ENCODE measurements at regions not wholly inside any gene's neighbourhood (a gene's known extent, or its start where the extent isn't known, plus 50 kb on each side); places are given as distances from the start of the nearest gene placed in this dataset.

DNA sequence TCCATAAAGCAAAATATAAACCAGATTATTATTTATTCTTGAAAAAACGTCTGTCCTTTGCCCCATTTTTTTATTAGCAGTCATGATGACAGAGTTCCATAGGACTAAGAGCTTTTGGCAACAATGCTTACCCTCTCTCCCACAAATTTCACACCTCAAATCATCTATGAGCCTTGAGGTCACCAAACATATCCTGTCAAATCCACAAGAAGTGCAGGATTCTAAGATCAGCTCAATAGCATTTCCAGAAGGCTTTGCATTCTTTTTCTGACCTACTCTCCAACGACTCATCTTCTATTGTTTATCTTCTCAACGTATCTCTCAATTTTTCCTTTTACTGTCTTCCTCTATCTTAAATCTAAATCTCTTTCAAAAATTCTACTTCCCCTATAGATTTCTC is 619.1 kb upstream of the BCHE start:
- intact Hi-C loops (cut with DNase I, micrococcal nuclease), result no loop called here
- H3K27me3 ChIP-seq (ENCODE audit: control insufficient read depth in 1 of 2, insufficient read depth in 2 of 2, low read length in 2 of 2), result no peaks in the 10 kb centered on the region
- Mint-ChIP-seq H3K27me3 (no peaks in the 10 kb centered on the region), H3K4me3 (no peak overlapping the region), H3K36me3 (ENCODE audit: low read depth) (no peaks in the 10 kb centered on the region), H3K4me1 (ENCODE audit: low read depth) (no peaks in the 10 kb centered on the region), H3K9me3 (peaks cover 22% of the 10 kb centered on the region), H3K27ac (no peak overlapping the region)
- ChIA-PET CTCF (no interaction called here), POLR2A (no interaction called here)
- H3K36me3 ChIP-seq (ENCODE audit: insufficient read depth, low read length), result no peaks in the 10 kb centered on the region
- TF ChIP-seq, protein P1, sequence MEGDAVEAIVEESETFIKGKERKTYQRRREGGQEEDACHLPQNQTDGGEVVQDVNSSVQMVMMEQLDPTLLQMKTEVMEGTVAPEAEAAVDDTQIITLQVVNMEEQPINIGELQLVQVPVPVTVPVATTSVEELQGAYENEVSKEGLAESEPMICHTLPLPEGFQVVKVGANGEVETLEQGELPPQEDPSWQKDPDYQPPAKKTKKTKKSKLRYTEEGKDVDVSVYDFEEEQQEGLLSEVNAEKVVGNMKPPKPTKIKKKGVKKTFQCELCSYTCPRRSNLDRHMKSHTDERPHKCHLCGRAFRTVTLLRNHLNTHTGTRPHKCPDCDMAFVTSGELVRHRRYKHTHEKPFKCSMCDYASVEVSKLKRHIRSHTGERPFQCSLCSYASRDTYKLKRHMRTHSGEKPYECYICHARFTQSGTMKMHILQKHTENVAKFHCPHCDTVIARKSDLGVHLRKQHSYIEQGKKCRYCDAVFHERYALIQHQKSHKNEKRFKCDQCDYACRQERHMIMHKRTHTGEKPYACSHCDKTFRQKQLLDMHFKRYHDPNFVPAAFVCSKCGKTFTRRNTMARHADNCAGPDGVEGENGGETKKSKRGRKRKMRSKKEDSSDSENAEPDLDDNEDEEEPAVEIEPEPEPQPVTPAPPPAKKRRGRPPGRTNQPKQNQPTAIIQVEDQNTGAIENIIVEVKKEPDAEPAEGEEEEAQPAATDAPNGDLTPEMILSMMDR (IDR thresholded peaks at IDR 0.05), result no peak
- DNase-seq (no peak), ATAC-seq (ENCODE audit: poor library complexity) (no peak)
- H3K4me1 ChIP-seq (ENCODE audit: insufficient read depth, low read length), result no peaks in the 10 kb centered on the region
- peaks cover 0 to 3% of the 10 kb centered on the region in 2 experiments for H3K9me3 ChIP-seq (ENCODE audit: control insufficient read depth in 1 of 2, insufficient read depth in 1 of 2, low read length in 2 of 2)
- H3K27ac ChIP-seq (ENCODE audit: low read depth in 1 of 2, low read length in 2 of 2), result no peak overlapping the region
- H3K4me3 ChIP-seq (ENCODE audit: low read length), result no peak overlapping the region

DNA sequence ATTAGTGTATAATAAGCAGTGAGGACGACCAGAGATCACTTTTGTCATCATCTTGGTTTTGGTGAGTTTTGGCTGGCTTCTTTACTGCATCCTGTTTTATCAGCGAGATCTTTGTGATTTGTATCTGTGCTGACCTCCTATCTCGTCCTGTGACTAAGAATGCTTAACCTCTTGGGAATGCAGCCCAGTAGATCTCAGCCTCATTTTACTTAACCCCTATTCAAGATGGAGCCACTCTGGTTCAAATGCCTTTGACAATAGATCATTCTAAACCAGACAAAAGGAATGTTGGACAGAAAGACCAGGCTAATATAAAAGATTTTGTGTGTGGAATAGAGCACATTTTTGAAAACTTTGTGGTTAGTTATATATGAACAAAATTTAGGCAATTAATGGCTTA is 618.5 kb upstream of the BCHE start:
- Mint-ChIP-seq H3K9me3 (peaks cover 22% of the 10 kb centered on the region), H3K36me3 (ENCODE audit: low read depth) (no peaks in the 10 kb centered on the region), H3K27me3 (no peaks in the 10 kb centered on the region), H3K4me1 (ENCODE audit: low read depth) (no peaks in the 10 kb centered on the region), H3K27ac (no peak overlapping the region), H3K4me3 (no peak overlapping the region)
- no peaks in the 10 kb centered on the region for H3K4me1 ChIP-seq (ENCODE audit: insufficient read depth, low read length)
- H3K9me3 ChIP-seq (ENCODE audit: control insufficient read depth in 1 of 2, insufficient read depth in 1 of 2, low read length in 2 of 2), result peaks cover 0 to 3% of the 10 kb centered on the region in 2 experiments
- ATAC-seq (ENCODE audit: poor library complexity), result no peak
- TF ChIP-seq, protein P1 (IDR thresholded peaks at IDR 0.05), result no peak
- POLR2A ChIA-PET, result no interaction called here
- H3K27ac ChIP-seq (ENCODE audit: low read depth in 1 of 2, low read length in 2 of 2), result no peak overlapping the region
- intact Hi-C loops (cut with DNase I, micrococcal nuclease), result no loop called here
- CTCF ChIA-PET, result no interaction called here
- DNase-seq, result no peak
- H3K4me3 ChIP-seq (ENCODE audit: low read length), result no peak overlapping the region
- H3K36me3 ChIP-seq (ENCODE audit: insufficient read depth, low read length), result no peaks in the 10 kb centered on the region
- no peaks in the 10 kb centered on the region for H3K27me3 ChIP-seq (ENCODE audit: control insufficient read depth in 1 of 2, insufficient read depth in 2 of 2, low read length in 2 of 2)

DNA sequence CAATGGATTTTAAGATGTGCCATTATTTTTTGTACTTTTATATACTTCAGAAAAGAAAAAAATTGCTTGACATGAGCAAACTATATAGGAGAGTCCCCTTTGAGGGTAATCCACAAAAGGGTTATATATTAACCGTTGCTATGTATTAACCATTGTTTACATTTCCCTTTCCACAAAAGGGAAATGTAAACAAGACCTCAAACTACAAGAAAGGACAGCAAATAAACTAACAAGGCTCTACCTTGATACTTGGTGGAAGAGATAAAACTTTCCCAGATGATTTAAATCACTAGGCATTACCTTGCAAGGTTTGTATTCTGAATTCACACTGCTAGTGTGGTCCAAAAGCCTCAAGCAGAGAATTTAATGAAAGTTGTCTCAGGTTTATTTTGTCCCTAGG is 616.3 kb upstream of the BCHE start:
- Histone ChIP-seq H3K4me3 (ENCODE audit: low read length) (no peak overlapping the region), H3K4me1 (ENCODE audit: insufficient read depth, low read length) (no peaks in the 10 kb centered on the region), H3K27me3 (ENCODE audit: control insufficient read depth in 1 of 2, insufficient read depth in 2 of 2, low read length in 2 of 2) (no peaks in the 10 kb centered on the region), H3K27ac (ENCODE audit: low read depth in 1 of 2, low read length in 2 of 2) (no peak overlapping the region), H3K9me3 (ENCODE audit: control insufficient read depth in 1 of 2, insufficient read depth in 1 of 2, low read length in 2 of 2) (no peaks in the 10 kb centered on the region), H3K36me3 (ENCODE audit: insufficient read depth, low read length) (no peaks in the 10 kb centered on the region)
- ATAC-seq (ENCODE audit: poor library complexity), result no peak
- Mint-ChIP-seq H3K27ac (no peak overlapping the region), H3K4me3 (no peak overlapping the region), H3K9me3 (peaks cover 13% of the 10 kb centered on the region), H3K36me3 (ENCODE audit: low read depth) (no peaks in the 10 kb centered on the region), H3K27me3 (no peaks in the 10 kb centered on the region), H3K4me1 (ENCODE audit: low read depth) (no peaks in the 10 kb centered on the region)
- intact Hi-C loops (cut with DNase I, micrococcal nuclease), result no loop called here
- TF ChIP-seq, protein P1 (IDR thresholded peaks at IDR 0.05), result no peak
- ChIA-PET POLR2A (no interaction called here), CTCF (no interaction called here)
- no peak for DNase-seq

Data from CD4-positive, alpha-beta T cell (primary cell).